ENCODE measurements at regions not wholly inside any gene's neighbourhood (a gene's known extent, or its start where the extent isn't known, plus 50 kb on each side); places are given as distances from the start of the nearest gene placed in this dataset.

- TF ChIP-seq CTCF (conservative IDR thresholded peaks at IDR 0.05; ENCODE audit: low read length), result no peak
- no peak for TF ChIP-seq EZH2phosphoT487 (IDR thresholded peaks at IDR 0.05; ENCODE audit: borderline replicate concordance, low read depth, low read length)
Observed at GRCh38 chr13:86559901-86560300, 760.7 kb upstream of the SLITRK6 start.
